SK-N-SH treated with all-trans-retinoic acid at 6 μM for 48 hours (cell line): ENCODE measurements at regions not wholly inside any gene's neighbourhood (a gene's known extent, or its start where the extent isn't known, plus 50 kb on each side); places are given as distances from the start of the nearest gene placed in this dataset.

Experiments
- ATAC-seq: fragments of 200-7000 bp; cut with Tn5 transposase; 3 replicates; pipeline ENCODE4 v1.9.1; 2020; ENCODE audit warnings: mild to moderate bottlenecking, moderate library complexity
- ARNTL ChIP-seq: fragments of 450-650 bp; formaldehyde crosslinking; IDR thresholded peaks from 2 replicates; pipeline ENCODE4 v1.5.0; 2020; ENCODE audit warnings: low read depth, mild to moderate bottlenecking, moderate library complexity, borderline replicate concordance
- BACH2 ChIP-seq: fragments of 250-450 bp; sonication (Bioruptor Pico); IDR thresholded peaks from 2 replicates; pipeline ENCODE4 v1.9.0; 2021; ENCODE audit warnings: mild to moderate bottlenecking, borderline replicate concordance
- CREB5 ChIP-seq: fragments of 250-450 bp; sonication (Bioruptor Pico); IDR thresholded peaks from 2 replicates; pipeline ENCODE4 v1.5.1; 2020; ENCODE audit warnings: low read depth, mild to moderate bottlenecking, moderate library complexity
- CSDC2 ChIP-seq: fragments of 250-450 bp; sonication (Bioruptor Pico); IDR thresholded peaks from 2 replicates; pipeline ENCODE4 v1.5.0; 2020; ENCODE audit warnings: mild to moderate bottlenecking, moderate library complexity
- CSRNP3 ChIP-seq: fragments of 250-450 bp; sonication (Bioruptor Pico); IDR thresholded peaks from 2 replicates; pipeline ENCODE4 v1.5.1; 2021; ENCODE audit warnings: mild to moderate bottlenecking, moderate library complexity
- ESRRG ChIP-seq: fragments of 250-450 bp; sonication (Bioruptor Pico); IDR thresholded peaks from 2 replicates; pipeline ENCODE4 v1.6.1; 2021; ENCODE audit warnings: mild to moderate bottlenecking
- GLIS3 ChIP-seq: fragments of 250-450 bp; sonication (Bioruptor Pico); IDR thresholded peaks from 2 replicates; pipeline ENCODE4 v1.5.0; 2020; ENCODE audit warnings: mild to moderate bottlenecking, moderate library complexity
- ISL1 ChIP-seq: fragments of 250-450 bp; sonication (Bioruptor Pico); IDR thresholded peaks from 2 replicates; pipeline ENCODE4 v2.1.2; 2022; ENCODE audit warnings: mild to moderate bottlenecking, moderate library complexity
- PPARA ChIP-seq: fragments of 250-450 bp; sonication (Bioruptor Pico); IDR thresholded peaks from 2 replicates; pipeline ENCODE4 v1.5.0; 2020; ENCODE audit warnings: mild to moderate bottlenecking, borderline replicate concordance
- RARB ChIP-seq: fragments of 250-450 bp; sonication (Bioruptor Pico); IDR thresholded peaks from 2 replicates; pipeline ENCODE4 v1.8.0; 2021; ENCODE audit warnings: mild to moderate bottlenecking, moderate library complexity
- SNAI2 ChIP-seq: fragments of 250-450 bp; sonication (Bioruptor Pico); IDR thresholded peaks from 2 replicates; pipeline ENCODE4 v1.5.0; 2020; ENCODE audit warnings: mild to moderate bottlenecking, moderate library complexity
- TCF4 ChIP-seq: fragments of 250-450 bp; sonication (Bioruptor Pico); IDR thresholded peaks from 2 replicates; pipeline ENCODE4 v1.8.0; 2021; ENCODE audit warnings: mild to moderate bottlenecking, moderate library complexity, borderline replicate concordance
- TOX ChIP-seq: fragments of 250-450 bp; sonication (Bioruptor Pico); IDR thresholded peaks from 2 replicates; pipeline ENCODE4 v1.8.0; 2021; ENCODE audit warnings: mild to moderate bottlenecking, moderate library complexity, borderline replicate concordance
- ZC3H10 ChIP-seq: fragments of 250-450 bp; sonication (Bioruptor Pico); IDR thresholded peaks from 2 replicates; pipeline ENCODE4 v1.5.1; 2021; ENCODE audit warnings: mild to moderate bottlenecking, moderate library complexity
- ZFP30 ChIP-seq: fragments of 450-650 bp; formaldehyde crosslinking; IDR thresholded peaks from 2 replicates; pipeline ENCODE4 v1.5.0; 2022; ENCODE audit warnings: mild to moderate bottlenecking, moderate library complexity
- ZNF565 ChIP-seq: fragments of 450-650 bp; formaldehyde crosslinking; conservative IDR thresholded peaks from 2 replicates; pipeline ENCODE4 v1.5.0; 2020; ENCODE audit warnings: low read depth, mild to moderate bottlenecking, moderate library complexity
- ZNF70 ChIP-seq: fragments of 450-650 bp; formaldehyde crosslinking; IDR thresholded peaks from 2 replicates; pipeline ENCODE4 v1.5.0; 2020; ENCODE audit warnings: mild to moderate bottlenecking, moderate library complexity
- ZNF8 ChIP-seq: fragments of 450-650 bp; formaldehyde crosslinking; IDR thresholded peaks from 2 replicates; pipeline ENCODE4 v1.5.0; 2020; ENCODE audit warnings: mild to moderate bottlenecking, moderate library complexity
- TF ChIP-seq, protein P1 (sequence below): fragments of 250-450 bp; sonication (Bioruptor Pico); IDR thresholded peaks from 2 replicates; pipeline ENCODE4 v1.8.0; 2020; ENCODE audit warnings: mild to moderate bottlenecking, moderate library complexity, borderline replicate concordance
- TF ChIP-seq, protein P2 (sequence below): fragments of 250-450 bp; sonication (Bioruptor Pico); IDR thresholded peaks from 2 replicates; pipeline ENCODE4 v1.5.0; 2020; ENCODE audit warnings: mild to moderate bottlenecking, moderate library complexity
- TF ChIP-seq, protein P3 (sequence below): fragments of 250-450 bp; sonication (Bioruptor Pico); IDR thresholded peaks from 2 replicates; pipeline ENCODE4 v1.8.0; 2021; ENCODE audit warnings: low read depth, mild to moderate bottlenecking, moderate library complexity, borderline replicate concordance

DNA sequence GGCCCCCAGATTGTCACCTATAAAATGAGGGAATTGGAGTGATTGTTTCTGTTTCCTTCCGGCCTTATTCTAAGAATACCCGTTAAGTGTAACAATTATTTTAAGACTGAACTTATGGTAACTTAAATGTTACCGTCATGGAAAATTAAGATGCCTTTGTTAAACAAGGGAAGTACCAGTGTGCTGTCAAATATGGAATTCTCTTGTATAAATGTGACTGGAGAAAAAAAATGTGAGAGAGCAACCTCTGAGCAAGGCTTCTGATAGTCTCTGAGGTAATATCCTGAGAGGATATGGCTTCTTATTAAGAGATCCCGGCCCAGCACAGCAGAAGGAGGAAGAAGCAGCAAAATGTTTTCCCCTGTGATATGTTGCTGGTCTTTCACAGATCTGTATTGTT is 480.7 kb upstream of the ADAMTS9 start:
- no peak for TF ChIP-seq CSRNP3 (CRISPR knock-in tag)
- no peak for TF ChIP-seq ESRRG (CRISPR knock-in tag)
- no peak for TF ChIP-seq TOX (CRISPR knock-in tag)
- no peak for TF ChIP-seq ZNF565
- TF ChIP-seq CREB5, result no peak
- TF ChIP-seq ZFP30, result no peak
- no peak for TF ChIP-seq ARNTL (CRISPR knock-in tag)
- no peak for TF ChIP-seq ZNF70
- TF ChIP-seq, protein P1, sequence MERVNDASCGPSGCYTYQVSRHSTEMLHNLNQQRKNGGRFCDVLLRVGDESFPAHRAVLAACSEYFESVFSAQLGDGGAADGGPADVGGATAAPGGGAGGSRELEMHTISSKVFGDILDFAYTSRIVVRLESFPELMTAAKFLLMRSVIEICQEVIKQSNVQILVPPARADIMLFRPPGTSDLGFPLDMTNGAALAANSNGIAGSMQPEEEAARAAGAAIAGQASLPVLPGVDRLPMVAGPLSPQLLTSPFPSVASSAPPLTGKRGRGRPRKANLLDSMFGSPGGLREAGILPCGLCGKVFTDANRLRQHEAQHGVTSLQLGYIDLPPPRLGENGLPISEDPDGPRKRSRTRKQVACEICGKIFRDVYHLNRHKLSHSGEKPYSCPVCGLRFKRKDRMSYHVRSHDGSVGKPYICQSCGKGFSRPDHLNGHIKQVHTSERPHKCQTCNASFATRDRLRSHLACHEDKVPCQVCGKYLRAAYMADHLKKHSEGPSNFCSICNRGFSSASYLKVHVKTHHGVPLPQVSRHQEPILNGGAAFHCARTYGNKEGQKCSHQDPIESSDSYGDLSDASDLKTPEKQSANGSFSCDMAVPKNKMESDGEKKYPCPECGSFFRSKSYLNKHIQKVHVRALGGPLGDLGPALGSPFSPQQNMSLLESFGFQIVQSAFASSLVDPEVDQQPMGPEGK (CRISPR knock-in tag), result no peak
- TF ChIP-seq, protein P2, sequence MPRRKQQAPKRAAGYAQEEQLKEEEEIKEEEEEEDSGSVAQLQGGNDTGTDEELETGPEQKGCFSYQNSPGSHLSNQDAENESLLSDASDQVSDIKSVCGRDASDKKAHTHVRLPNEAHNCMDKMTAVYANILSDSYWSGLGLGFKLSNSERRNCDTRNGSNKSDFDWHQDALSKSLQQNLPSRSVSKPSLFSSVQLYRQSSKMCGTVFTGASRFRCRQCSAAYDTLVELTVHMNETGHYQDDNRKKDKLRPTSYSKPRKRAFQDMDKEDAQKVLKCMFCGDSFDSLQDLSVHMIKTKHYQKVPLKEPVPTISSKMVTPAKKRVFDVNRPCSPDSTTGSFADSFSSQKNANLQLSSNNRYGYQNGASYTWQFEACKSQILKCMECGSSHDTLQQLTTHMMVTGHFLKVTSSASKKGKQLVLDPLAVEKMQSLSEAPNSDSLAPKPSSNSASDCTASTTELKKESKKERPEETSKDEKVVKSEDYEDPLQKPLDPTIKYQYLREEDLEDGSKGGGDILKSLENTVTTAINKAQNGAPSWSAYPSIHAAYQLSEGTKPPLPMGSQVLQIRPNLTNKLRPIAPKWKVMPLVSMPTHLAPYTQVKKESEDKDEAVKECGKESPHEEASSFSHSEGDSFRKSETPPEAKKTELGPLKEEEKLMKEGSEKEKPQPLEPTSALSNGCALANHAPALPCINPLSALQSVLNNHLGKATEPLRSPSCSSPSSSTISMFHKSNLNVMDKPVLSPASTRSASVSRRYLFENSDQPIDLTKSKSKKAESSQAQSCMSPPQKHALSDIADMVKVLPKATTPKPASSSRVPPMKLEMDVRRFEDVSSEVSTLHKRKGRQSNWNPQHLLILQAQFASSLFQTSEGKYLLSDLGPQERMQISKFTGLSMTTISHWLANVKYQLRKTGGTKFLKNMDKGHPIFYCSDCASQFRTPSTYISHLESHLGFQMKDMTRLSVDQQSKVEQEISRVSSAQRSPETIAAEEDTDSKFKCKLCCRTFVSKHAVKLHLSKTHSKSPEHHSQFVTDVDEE (CRISPR knock-in tag), result no peak
- TF ChIP-seq TCF4 (CRISPR knock-in tag), result no peak
- TF ChIP-seq CSDC2 (CRISPR knock-in tag), result no peak
- TF ChIP-seq GLIS3 (CRISPR knock-in tag), result no peak
- TF ChIP-seq, all 23 proteins: peak for 0
- no peak for ATAC-seq

DNA sequence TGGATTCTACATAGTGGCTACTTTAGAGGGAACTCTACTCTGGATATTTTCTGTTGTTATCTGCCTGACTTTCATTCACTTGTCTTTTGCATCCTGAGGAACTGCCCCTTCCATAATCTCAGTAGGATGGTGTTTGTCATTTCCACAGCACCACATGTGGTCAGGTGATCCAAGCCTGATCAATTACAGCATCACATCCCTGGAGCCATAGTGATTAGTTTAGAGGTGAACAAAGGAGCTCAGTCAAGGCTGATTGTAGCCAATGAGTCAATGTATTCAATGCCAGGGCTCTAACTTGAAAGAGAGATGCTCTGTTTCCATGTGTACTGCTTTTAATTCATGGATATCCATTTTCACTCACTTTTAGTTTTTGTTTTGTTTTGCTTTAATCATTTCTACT is 478.7 kb upstream of the ADAMTS9 start:
- TF ChIP-seq, protein P3, sequence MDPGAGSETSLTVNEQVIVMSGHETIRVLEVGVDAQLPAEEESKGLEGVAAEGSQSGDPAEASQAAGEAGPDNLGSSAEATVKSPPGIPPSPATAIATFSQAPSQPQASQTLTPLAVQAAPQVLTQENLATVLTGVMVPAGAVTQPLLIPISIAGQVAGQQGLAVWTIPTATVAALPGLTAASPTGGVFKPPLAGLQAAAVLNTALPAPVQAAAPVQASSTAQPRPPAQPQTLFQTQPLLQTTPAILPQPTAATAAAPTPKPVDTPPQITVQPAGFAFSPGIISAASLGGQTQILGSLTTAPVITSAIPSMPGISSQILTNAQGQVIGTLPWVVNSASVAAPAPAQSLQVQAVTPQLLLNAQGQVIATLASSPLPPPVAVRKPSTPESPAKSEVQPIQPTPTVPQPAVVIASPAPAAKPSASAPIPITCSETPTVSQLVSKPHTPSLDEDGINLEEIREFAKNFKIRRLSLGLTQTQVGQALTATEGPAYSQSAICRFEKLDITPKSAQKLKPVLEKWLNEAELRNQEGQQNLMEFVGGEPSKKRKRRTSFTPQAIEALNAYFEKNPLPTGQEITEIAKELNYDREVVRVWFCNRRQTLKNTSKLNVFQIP (CRISPR knock-in tag), result no peak
- TF ChIP-seq, protein P1 (CRISPR knock-in tag), result no peak
- TF ChIP-seq RARB (CRISPR knock-in tag) (no peak), ZNF565 (no peak), TOX (CRISPR knock-in tag) (no peak), CSDC2 (CRISPR knock-in tag) (no peak), BACH2 (CRISPR knock-in tag) (no peak), ZNF8 (CRISPR knock-in tag) (no peak), ZNF70 (no peak), ZC3H10 (CRISPR knock-in tag) (no peak), ISL1 (no peak), SNAI2 (CRISPR knock-in tag) (no peak), TCF4 (CRISPR knock-in tag) (no peak), CSRNP3 (CRISPR knock-in tag) (no peak), PPARA (CRISPR knock-in tag) (no peak), ARNTL (CRISPR knock-in tag) (no peak), CREB5 (no peak)
- TF ChIP-seq, protein P2 (CRISPR knock-in tag), result no peak
- no peak for ATAC-seq
